ENCODE measurements at regions not wholly inside any gene's neighbourhood (a gene's known extent, or its start where the extent isn't known, plus 50 kb on each side); places are given as distances from the start of the nearest gene placed in this dataset.

- no peak for DNase-seq (ENCODE audit: low spot score)
Measured at GRCh38 chr3:168581771-168582225, 486.1 kb upstream of the GOLIM4 start.

DNA sequence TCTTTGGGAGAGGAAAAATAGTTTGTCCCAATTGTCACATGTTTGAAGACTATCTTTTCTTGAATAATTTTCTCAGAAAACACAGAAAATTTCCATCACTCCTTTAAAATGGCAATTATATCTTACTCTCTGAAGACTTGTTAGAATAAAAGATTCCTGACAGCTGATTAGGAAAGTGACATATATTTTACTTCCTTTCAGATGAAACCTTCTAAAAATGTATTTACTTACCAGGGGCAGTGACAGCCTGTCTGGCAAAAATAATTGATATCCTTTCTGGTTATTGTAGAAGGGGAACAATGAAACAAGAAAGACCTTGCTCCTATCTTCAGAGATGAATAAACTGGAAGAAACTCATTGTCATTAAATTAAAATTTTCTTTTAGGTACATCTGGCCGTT lies 483.3 kb upstream of the GOLIM4 start:
- DNase-seq (ENCODE audit: low spot score), result no peak

GRCh38 chr3:168575750-168576149 lies 480.0 kb upstream of the GOLIM4 start:
- DNase-seq (ENCODE audit: low spot score), result no peak

- DNase-seq (ENCODE audit: low spot score), result no peak
Measured at GRCh38 chr3:168574455-168575158, 478.9 kb upstream of the GOLIM4 start.

DNA sequence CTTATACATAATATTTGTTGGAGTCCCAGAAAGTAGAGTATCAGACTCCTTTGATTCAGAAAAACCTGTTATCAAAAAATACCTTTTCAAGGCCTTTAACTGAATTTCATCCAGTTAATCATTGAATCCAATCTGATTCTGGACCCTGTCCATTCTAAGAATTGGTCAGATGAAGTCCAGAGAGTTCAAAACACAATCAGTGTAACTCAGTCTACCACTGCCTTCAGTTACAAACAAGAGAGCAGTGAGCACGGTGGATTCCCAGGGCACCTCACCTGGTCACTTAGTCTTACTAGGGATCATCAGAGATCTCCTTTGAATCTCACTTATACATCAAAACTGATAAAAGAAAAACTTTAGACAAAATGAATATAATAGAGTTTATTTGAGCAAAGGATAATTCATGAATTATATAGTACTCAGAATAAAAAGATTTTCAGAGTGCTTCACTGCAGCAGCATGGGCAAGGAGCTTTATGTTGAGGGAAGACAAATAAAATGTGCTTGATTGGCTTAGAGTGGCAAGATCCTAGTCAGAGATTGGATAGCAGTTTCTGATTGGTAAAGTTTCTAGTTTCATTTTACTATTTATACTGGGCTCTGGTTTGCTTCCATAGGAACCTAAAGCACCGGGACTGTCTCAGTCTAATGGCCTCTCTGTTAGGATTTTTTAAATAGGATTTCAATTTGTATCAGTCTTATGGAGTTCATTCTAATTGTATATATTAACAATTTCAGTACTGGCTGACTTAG lies 474.9 kb upstream of the GOLIM4 start:
- DNase-seq (ENCODE audit: low spot score), result no peak

DNA sequence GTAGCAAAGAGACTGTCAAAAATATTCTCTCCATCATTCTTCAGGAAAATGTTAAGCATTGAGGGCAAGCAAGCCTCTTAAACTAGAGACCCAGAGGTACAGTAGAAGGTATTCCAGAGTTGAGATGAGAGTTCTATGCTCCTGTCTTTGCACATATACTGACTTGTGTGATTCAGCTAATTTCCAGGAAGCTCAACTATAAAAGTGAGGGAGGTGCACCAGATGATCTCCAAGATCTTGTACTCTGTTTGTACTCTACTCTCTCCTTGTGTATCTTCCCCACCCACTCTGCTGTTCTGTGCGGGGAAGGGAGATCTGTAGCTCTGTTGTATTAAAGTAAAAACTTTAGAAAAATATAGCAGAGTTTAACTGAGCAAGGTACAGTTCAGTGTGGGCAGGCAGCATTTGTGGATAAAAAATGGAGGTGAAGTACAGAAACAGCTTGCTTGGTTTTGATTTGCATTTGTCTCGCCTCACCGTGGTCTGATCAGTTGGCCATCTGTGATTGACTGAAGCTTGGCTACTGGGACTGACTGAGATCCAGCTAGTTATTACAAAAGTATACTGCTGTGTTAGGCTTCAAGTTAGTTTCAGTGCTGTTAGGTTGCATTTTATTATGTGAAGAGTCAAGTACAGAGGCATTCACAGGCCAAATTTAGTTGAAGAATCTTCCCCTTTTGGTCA lies 463.1 kb upstream of the GOLIM4 start:
- DNase-seq (ENCODE audit: low spot score), result no peak

DNA sequence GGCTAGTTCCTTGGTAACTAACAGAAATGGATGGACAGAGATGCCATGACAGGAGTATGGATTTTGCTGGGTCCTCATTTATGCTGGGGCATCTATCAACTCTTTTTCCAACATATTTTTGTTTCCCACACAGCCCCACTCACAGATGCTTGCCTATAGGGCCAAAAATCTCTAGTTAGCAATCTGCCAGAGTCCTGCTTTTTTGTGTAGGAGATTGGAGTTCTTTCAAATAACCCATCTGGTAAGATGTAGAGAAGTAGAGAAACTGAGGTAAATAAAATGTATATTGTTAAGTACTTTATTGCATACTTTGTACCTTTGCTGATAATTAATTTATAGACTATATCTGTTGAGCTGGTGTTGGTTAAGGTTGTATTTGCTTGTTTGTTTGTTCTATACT lies 456.5 kb upstream of the GOLIM4 start:
- no peak for DNase-seq (ENCODE audit: low spot score)

GRCh38 chr3:168548719-168549118 lies 453.0 kb upstream of the GOLIM4 start:
- no peak for DNase-seq (ENCODE audit: low spot score)

DNA sequence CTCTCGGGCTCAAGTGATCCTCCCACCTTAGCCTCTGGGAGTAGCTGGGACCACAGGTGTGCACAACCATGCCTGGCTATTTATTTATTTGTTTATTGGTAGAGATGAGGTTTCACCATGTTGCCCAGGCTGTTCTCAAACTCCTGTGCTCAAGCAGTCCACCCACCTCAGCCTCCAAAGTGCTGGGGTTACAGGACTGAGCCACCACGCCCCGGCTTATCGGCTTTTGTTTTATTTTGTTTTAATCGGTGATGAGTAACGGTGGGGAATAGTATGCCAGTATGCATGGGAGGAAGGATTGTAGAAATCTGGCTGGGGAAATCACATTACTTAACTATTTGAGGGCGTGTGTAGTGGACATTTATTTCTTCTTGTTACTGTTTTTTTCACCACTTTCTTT lies 451.0 kb upstream of the GOLIM4 start:
- DNase-seq (ENCODE audit: low spot score), result no peak

GRCh38 chr3:168545591-168545990 lies 449.9 kb upstream of the GOLIM4 start:
- DNase-seq (ENCODE audit: low spot score), result no peak

- no peak for DNase-seq (ENCODE audit: low spot score)
Measured at GRCh38 chr3:168544097-168544957, 448.6 kb upstream of the GOLIM4 start.

GRCh38 chr3:168540726-168541125 lies 445.0 kb upstream of the GOLIM4 start:
- DNase-seq (ENCODE audit: low spot score), result no peak

GRCh38 chr3:168539909-168540308 lies 444.2 kb upstream of the GOLIM4 start:
- no peak for DNase-seq (ENCODE audit: low spot score)

GRCh38 chr3:168534761-168535160 lies 439.0 kb upstream of the GOLIM4 start:
- DNase-seq (ENCODE audit: low spot score), result no peak

GRCh38 chr3:168533600-168533999 lies 437.9 kb upstream of the GOLIM4 start:
- no peak for DNase-seq (ENCODE audit: low spot score)

- no peak for DNase-seq (ENCODE audit: low spot score)
Measured at GRCh38 chr3:168532135-168532534, 436.4 kb upstream of the GOLIM4 start.

DNA sequence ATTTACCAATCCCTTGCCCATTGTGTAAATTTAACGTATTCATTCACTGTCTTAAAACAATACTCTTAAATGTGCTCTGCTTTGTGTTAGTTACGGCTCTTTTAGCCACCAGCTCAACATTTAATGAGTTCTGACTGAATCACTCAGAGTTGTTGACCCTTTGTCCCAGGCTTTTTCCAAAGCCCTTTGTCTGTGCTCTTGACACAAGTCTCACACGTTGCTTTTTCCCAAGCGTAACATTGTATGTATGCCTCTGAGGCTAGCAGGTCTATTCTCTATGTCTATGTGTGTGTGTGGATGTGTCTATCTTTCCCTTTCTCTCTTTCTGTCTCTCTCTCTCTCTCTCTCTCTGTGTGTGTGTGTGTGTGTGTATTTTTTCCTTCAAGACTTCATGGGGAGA lies 435.4 kb upstream of the GOLIM4 start:
- no peak for DNase-seq (ENCODE audit: low spot score)

GRCh38 chr3:168524129-168524528 lies 428.4 kb upstream of the GOLIM4 start:
- DNase-seq (ENCODE audit: low spot score), result no peak

DNA sequence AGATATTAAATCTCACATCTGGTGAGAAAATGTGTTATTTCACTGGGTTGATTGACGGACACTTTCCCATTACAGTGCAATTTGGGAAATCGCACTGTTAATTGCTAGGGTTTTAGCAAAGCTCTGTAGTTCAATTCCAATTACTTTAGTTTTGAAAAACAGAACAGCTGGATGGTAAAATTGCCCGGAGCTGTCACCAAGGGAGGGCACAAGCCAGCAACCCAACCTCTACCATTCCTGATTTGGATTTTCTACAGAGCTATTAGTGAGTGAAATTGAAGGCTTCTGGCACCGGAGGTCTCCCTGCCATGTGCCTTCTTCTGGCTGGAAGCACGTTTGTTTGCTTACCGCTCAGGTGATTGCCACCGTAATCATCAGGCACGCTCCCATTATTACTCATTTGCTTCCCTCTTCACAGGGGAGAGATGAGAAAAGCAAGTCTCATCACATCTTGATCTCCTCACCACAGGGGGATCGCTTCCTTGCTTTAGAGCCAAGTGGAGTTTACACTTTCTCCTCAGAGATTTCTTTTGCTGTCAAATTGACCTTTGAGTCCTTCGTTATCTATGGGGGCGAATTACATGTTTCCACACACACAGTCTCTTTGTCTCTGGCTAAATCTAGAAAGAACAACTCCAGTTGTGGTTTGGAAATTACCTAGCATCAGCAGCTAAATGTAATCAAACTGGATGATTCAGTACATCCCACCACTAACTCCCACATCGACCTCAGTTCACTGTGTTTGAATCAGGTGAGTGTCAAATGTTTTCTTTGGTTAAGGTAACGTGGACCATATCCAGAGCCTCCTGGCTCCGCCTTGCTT lies 421.7 kb upstream of the GOLIM4 start:
- no peak for DNase-seq (ENCODE audit: low spot score)

- DNase-seq (ENCODE audit: low spot score), result no peak
Measured at GRCh38 chr3:168514252-168514651, 418.5 kb upstream of the GOLIM4 start.

DNA sequence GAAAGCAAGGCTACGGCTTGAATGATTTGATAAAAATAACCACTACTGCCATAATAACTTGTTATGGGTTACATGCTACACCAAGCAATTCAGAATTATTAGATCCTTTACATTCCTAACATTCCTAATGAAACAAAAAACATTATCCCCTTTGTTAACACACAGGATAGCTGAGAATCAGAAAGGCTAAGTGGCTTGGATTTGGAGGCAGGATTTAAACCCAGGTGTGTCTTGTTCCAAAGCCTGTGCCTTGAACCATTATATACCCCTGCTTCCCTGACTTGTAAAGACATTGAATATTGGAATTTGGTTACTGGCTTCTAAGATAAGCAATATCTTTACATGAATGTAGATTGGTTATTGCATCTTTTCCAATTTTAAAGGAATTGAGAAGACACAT lies 417.1 kb upstream of the GOLIM4 start:
- DNase-seq (ENCODE audit: low spot score), result no peak
